DOHH2 (cell line): ENCODE measurements at regions not wholly inside any gene's neighbourhood (a gene's known extent, or its start where the extent isn't known, plus 50 kb on each side); places are given as distances from the start of the nearest gene placed in this dataset.

ENCODE experiments used
- CTCF ChIP-seq: fragments of 200-600 bp; sonication (generic); IDR thresholded peaks from one replicate; pipeline ENCODE4 v1.5.1; 2014; ENCODE audit warnings: antibody characterized with exemption, mild to moderate bottlenecking, low read depth, low read length; ENCODE audit not compliant: poor library complexity, severe bottlenecking
- EZH2phosphoT487 ChIP-seq: fragments of 200-600 bp; sonication (generic); IDR thresholded peaks from 2 replicates; pipeline ENCODE4 v1.6.1; 2017; ENCODE audit warnings: borderline replicate concordance, mild to moderate bottlenecking, antibody characterized with exemption, low read length, moderate library complexity, mixed read lengths

GRCh38 chr17:27960183-27960849 is 67.2 kb upstream of the LYRM9 start:
- TF ChIP-seq CTCF (no peak), EZH2phosphoT487 (no peak)
